ENCODE measurements at regions not wholly inside any gene's neighbourhood (a gene's known extent, or its start where the extent isn't known, plus 50 kb on each side); places are given as distances from the start of the nearest gene placed in this dataset.
"Not testable (repeated sequence)": the region's sequence is repeated elsewhere in the genome, so short reads cannot be mapped to it uniquely, and the experiment has no call there.

GRCh38 chr5:135155616-135156214 is 121.7 kb upstream of the PITX1 start:
- peak; percentile 40 for DNase-seq

- peak; percentile 38 for DNase-seq
These were observed 120.9 kb upstream of the PITX1 start for GRCh38 chr5:135154961-135155360.

GRCh38 chr5:135154197-135154596 is 120.2 kb upstream of the PITX1 start:
- peak; percentile 24 for DNase-seq

- peak; percentile 32 for DNase-seq
These were observed 119.6 kb upstream of the PITX1 start for GRCh38 chr5:135153661-135154060.

GRCh38 chr5:135153259-135153658 is 119.2 kb upstream of the PITX1 start:
- DNase-seq: no peak

GRCh38 chr5:135151660-135152059 is 117.6 kb upstream of the PITX1 start:
- not testable (repeated sequence) for DNase-seq

GRCh38 chr5:135151256-135151655 is 117.2 kb upstream of the PITX1 start:
- peak; percentile 9 for DNase-seq

GRCh38 chr5:135150767-135151166 is 116.7 kb upstream of the PITX1 start:
- no peak for DNase-seq

- DNase-seq: peak; percentile 3
These were observed 116.1 kb upstream of the PITX1 start for GRCh38 chr5:135149956-135150723.

GRCh38 chr5:135149229-135149955 is 115.4 kb upstream of the PITX1 start:
- no peak for DNase-seq

GRCh38 chr5:135147294-135148090 is 113.5 kb upstream of the PITX1 start:
- no peak for DNase-seq

GRCh38 chr5:135145985-135146384 is 112.0 kb upstream of the PITX1 start:
- DNase-seq: no peak

- DNase-seq: not testable (repeated sequence)
These were observed 109.7 kb upstream of the PITX1 start for GRCh38 chr5:135143682-135144081.

GRCh38 chr5:135141303-135142268 is 107.6 kb upstream of the PITX1 start:
- DNase-seq: no peak

GRCh38 chr5:135140446-135141204 is 106.6 kb upstream of the PITX1 start:
- DNase-seq: no peak

GRCh38 chr5:135139381-135140134 is 105.5 kb upstream of the PITX1 start:
- no peak for DNase-seq

- DNase-seq: no peak
These were observed 104.3 kb upstream of the PITX1 start for GRCh38 chr5:135138116-135138850.

- no peak for DNase-seq
These were observed 103.3 kb upstream of the PITX1 start for GRCh38 chr5:135137146-135137915.

GRCh38 chr5:135136546-135136945 is 102.5 kb upstream of the PITX1 start:
- no peak for DNase-seq

Measured in activated CD8-positive, alpha-beta memory T cell treated with anti-CD3 and anti-CD28 coated beads for 24 hours (primary cell).